ENCODE measurements at regions not wholly inside any gene's neighbourhood (a gene's known extent, or its start where the extent isn't known, plus 50 kb on each side); places are given as distances from the start of the nearest gene placed in this dataset.

DNA sequence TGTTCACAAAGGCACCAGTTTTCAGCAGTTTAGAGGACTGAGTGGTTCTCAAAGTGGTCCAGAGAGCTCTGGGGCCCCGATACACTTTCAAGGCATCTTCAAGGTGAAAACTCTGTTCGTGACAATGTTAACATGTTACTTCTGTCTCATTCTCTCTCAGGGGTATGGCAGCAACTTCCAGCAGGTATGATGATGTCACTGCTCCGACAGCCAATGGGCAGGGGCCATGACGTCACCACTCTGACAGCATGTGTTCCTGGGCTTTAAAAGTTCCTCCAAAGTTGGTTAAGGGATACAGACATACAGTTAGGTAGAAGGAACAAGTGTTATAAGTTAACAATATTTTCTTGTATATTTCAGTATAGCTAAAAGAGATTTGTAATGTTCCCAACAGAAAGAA is 87.9 kb downstream of the KLF15 start:
- Histone ChIP-seq H3K4me2 (no peak overlapping the region), H3K9ac (no peak overlapping the region), H3K4me3 (no peak overlapping the region), H3K9me3 (replicated peaks in 1 of 11) (no peaks in the 10 kb centered on the region), H3K36me3 (no peaks in the 10 kb centered on the region), H4K20me1 (no peaks in the 10 kb centered on the region), H3K27me3 (peaks cover 0 to 18% (median 10%) of the 10 kb centered on the region in 11 experiments; a peak in 10 of 22 replicates), H3K27ac (no peak overlapping the region), H3K4me1 (peaks cover 0 to 6% (median 0%) of the 10 kb centered on the region in 10 experiments; a peak in 1 of 20 replicates)
- TF ChIP-seq Cebpa-rat (IDR thresholded peaks at IDR 0.05), result no peak

DNA sequence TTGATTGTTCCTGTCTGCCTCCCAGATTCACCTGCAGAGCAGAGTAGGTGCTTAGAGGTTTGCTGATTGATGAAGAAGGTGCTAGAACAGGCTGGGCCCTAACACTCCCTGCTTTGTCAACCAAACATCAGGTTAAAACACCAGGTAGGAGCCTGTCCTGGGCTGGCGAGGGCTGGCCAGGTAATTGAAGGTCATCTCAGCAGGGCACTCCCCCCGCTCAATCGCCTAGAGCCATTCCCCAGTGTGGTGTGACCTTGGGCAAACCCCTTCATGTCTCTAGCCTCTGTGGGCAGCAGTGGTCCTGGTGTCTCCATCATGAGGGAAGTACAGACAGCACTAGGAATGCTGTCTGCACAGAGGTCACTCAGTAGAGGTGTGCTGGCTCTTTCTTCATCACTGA is 88.3 kb downstream of the KLF15 start:
- Histone ChIP-seq H3K4me1 (0 out of 20 replicates have a peak, but pooled peaks cover 0 to under 1% (median 0%) of the 10 kb centered on the region in 10 experiments), H3K9me3 (replicated peaks in 1 of 11) (no peaks in the 10 kb centered on the region), H3K27me3 (peaks cover 0 to 18% (median 10%) of the 10 kb centered on the region in 11 experiments; a peak in 10 of 22 replicates), H3K36me3 (no peaks in the 10 kb centered on the region), H3K4me3 (no peak overlapping the region), H3K4me2 (no peak overlapping the region), H4K20me1 (no peaks in the 10 kb centered on the region), H3K27ac (no peak overlapping the region), H3K9ac (no peak overlapping the region)
- TF ChIP-seq Cebpa-rat (IDR thresholded peaks at IDR 0.05), result no peak

DNA sequence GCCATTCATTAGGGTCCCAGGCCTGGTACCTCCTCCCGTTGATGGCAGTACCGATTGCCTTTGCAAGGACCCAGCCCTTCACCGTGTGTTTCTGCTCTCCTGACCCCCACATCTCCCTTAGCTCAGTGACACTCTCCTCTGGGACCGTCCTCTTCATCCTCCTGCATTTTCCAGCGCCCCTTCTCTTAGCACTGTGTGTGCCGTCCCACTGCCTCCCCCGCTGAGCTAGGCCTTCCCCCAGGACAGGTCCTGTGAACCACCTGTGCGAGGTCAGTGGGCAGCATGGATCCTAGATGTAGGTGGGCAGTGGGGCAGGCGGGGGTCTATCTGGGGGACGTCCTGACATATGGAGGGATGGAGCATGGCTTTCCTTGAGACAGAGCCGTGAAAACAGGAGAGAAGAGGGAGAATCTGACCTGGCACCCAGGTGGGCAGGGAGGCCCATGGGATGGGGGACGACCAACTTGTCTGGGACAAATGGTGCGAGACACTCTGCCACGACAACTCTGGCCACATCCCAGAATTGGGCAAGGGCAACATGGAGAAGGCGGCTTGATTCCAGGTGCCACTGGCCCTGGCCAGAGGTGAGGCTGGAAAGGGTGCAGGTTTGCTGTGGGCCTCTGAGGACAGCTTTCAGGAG is 87.7 kb upstream of the ALDH1L1 start:
- no peaks in the 10 kb centered on the region for H3K9me3 ChIP-seq (replicated peaks in 1 of 11)
- H3K27me3 ChIP-seq, result peaks cover 0 to 18% (median 10%) of the 10 kb centered on the region in 11 experiments; a peak in 10 of 22 replicates
- H3K36me3 ChIP-seq, result no peaks in the 10 kb centered on the region
- H3K4me3 ChIP-seq, result no peak overlapping the region
- H3K4me2 ChIP-seq, result no peak overlapping the region
- no peaks in the 10 kb centered on the region for H3K4me1 ChIP-seq
- H4K20me1 ChIP-seq, result no peaks in the 10 kb centered on the region
- no peak overlapping the region for H3K27ac ChIP-seq
- no peak for TF ChIP-seq Cebpa-rat (IDR thresholded peaks at IDR 0.05)
- no peak overlapping the region for H3K9ac ChIP-seq

DNA sequence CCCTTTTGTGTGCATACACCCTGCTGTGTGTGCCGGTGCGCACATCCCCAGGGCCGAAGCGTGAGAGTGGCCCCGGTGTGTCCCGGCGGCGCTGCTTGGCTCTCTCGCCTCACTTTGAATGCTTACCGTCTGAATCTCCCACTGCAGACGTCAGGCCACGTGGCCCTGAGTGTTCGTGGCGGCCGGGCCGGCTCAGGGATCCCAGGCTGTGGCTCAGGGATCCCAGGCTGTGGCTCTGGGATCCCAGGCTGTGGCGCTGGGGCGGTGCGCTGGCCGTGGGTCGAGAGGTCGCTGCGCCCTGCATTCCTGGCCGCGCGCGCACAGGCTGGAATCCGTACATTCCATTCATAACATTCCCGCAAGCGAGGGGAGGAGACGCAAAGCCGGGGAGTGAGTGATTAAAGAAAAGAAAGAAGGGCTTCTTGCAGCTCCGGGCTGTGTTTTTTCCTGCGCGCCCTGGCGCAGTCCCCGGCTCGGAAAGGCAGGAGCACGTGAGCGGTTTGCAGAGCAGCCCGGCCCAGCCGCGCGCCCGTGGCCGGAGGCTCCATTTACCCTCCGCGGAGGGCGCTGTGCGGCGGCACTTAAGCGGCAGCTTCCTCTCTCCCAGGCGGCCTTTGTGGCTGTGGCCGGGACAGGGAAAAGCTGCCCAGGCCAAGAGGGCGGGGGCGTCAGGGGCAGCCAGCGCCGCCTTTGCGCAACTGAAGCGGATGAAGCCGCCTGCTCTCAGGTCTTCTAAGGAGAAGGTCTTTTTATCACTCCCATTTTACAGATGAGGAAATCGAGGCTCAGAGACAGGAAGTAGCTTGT is 87.0 kb upstream of the ALDH1L1 start:
- H3K4me2 ChIP-seq, result no peak overlapping the region
- H3K27ac ChIP-seq, result no peak overlapping the region

DNA sequence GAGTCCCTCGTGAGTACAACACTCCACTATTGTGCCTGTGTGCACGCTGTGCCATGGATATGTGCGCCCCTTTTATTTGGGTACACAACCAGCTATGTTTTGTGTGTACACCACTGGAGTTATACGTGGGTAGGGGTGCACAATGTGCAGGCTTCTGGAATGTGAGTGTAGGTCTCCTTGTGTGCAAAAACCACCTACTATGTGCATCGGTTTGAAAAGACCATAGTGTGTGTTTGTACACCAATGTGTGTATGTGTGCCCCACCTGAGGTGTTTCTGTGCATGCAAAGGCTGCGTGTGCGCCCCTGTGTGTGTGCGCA is 86.4 kb upstream of the ALDH1L1 start:
- H3K4me3 ChIP-seq, result no peak overlapping the region
- TF ChIP-seq Cebpa-rat (IDR thresholded peaks at IDR 0.05), result no peak
- H3K27ac ChIP-seq, result no peak overlapping the region
- 0 out of 22 replicates have a peak, but pooled peaks cover 0 to 6% (median 0%) of the 10 kb centered on the region in 11 experiments for H3K9me3 ChIP-seq (replicated peaks in 1 of 11)
- peaks cover 0 to 18% (median 10%) of the 10 kb centered on the region in 11 experiments; a peak in 10 of 22 replicates for H3K27me3 ChIP-seq
- peaks cover 0 to under 1% (median 0%) of the 10 kb centered on the region in 10 experiments; a peak in 1 of 20 replicates for H3K4me1 ChIP-seq
- H3K36me3 ChIP-seq, result no peaks in the 10 kb centered on the region
- H3K9ac ChIP-seq, result no peak overlapping the region
- H3K4me2 ChIP-seq, result no peak overlapping the region
- H4K20me1 ChIP-seq, result no peaks in the 10 kb centered on the region

More for the DNA sequence above, 87.0 kb upstream of the ALDH1L1 start:
- Histone ChIP-seq H3K9me3 (replicated peaks in 1 of 11) (0 out of 22 replicates have a peak, but pooled peaks cover 0 to under 1% (median 0%) of the 10 kb centered on the region in 11 experiments), H3K9ac (no peak overlapping the region), H3K4me1 (no peaks in the 10 kb centered on the region), H3K36me3 (no peaks in the 10 kb centered on the region), H3K27me3 (peaks cover 0 to 18% (median 10%) of the 10 kb centered on the region in 11 experiments; a peak in 10 of 22 replicates), H4K20me1 (no peaks in the 10 kb centered on the region), H3K4me3 (no peak overlapping the region)
- no peak for TF ChIP-seq Cebpa-rat (IDR thresholded peaks at IDR 0.05)

DNA sequence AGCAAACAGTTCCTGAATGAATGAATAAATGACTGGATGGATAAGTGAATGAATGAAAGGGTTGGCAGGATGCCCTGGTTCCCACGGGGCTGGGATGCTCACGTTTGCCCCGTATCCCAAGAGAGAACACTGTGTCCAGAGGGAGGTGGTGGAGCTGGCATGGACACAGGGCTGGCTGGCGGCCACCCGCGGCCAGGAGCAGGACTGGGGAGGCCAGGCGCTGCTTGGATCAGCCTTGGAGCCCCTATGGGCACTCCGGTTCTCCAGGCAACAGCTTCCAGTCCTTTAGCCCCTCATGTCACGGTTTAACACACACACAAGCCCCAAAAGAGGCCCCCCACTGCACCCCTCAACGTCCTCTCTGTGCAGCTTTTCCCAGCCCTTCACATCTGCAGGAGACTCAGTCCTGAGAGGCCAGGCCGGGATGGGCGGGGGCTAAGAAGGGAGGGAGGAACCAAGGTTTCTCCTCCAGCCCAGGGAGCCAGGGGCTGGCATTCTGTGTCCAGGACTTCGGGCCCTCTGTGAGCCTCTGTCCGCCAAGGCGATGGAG is 86.0 kb upstream of the ALDH1L1 start:
- Histone ChIP-seq H3K27me3 (peaks cover 0 to 18% (median 10%) of the 10 kb centered on the region in 11 experiments; a peak in 10 of 22 replicates), H3K4me1 (peaks cover 0 to 5% (median 4%) of the 10 kb centered on the region in 10 experiments; a peak in 13 of 20 replicates), H3K4me3 (no peak overlapping the region), H4K20me1 (no peaks in the 10 kb centered on the region), H3K27ac (no peak overlapping the region), H3K4me2 (no peak overlapping the region), H3K9ac (no peak overlapping the region), H3K9me3 (replicated peaks in 1 of 11) (0 out of 22 replicates have a peak, but pooled peaks cover 0 to 6% (median 0%) of the 10 kb centered on the region in 11 experiments), H3K36me3 (no peaks in the 10 kb centered on the region)
- TF ChIP-seq Cebpa-rat (IDR thresholded peaks at IDR 0.05), result no peak

DNA sequence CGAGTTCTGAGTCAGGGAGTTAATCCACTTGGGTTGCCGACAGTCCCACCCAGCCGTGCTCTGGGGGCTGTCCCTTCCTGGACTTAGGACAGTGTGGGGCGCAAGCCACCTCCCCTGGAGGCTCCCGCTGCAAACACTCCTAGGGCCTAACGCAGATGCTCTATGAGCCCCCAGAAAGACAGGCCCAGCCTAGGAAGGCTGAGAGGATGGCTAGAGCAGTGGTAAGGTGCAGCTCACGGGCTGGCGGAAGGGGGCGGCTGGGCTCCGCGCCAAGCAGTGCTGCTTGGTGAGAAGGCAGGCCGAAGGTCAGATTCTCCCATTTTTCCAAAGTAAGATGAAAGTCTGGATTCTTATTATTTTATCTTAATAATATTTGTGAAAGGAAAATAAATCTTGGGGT is 84.6 kb upstream of the ALDH1L1 start:
- Histone ChIP-seq H3K4me1 (peaks cover 5 to 11% (median 9%) of the 10 kb centered on the region in 10 experiments; a peak in 16 of 20 replicates), H3K4me3 (no peak overlapping the region), H4K20me1 (no peaks in the 10 kb centered on the region), H3K27me3 (peaks cover 0 to 18% (median 10%) of the 10 kb centered on the region in 11 experiments; a peak in 10 of 22 replicates), H3K27ac (no peak overlapping the region), H3K9me3 (replicated peaks in 1 of 11) (0 out of 22 replicates have a peak, but pooled peaks cover 0 to 6% (median 0%) of the 10 kb centered on the region in 11 experiments), H3K36me3 (no peaks in the 10 kb centered on the region), H3K4me2 (no peak overlapping the region), H3K9ac (no peak overlapping the region)
- TF ChIP-seq Cebpa-rat (IDR thresholded peaks at IDR 0.05), result no peak

DNA sequence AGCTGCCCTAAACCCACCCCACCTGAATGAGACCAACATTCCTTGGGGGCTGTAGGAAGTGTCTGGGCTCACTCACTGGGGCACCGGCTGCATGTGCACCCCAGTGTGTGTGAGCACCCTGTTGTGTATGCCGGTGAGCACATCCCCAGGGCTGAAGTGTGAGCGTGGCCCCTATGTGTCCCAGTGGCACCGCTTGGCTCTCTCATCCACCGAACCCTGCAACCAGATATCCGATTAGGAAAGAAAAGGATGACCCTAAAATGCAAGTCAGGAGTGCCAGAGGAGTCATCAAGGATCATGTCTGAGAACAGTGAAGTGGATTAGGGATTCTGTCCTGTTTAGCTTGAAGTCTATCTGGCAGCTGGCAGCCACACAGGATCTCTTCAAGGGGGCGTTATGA is 84.0 kb upstream of the ALDH1L1 start:
- H3K36me3 ChIP-seq, result no peaks in the 10 kb centered on the region
- peaks cover 0 to 18% (median 10%) of the 10 kb centered on the region in 11 experiments; a peak in 10 of 22 replicates for H3K27me3 ChIP-seq
- H3K4me3 ChIP-seq, result no peak overlapping the region
- H3K9ac ChIP-seq, result no peak overlapping the region
- H3K9me3 ChIP-seq (replicated peaks in 1 of 11), result peaks cover 0 to 6% (median 0%) of the 10 kb centered on the region in 11 experiments; a peak in 1 of 22 replicates
- TF ChIP-seq Cebpa-rat (IDR thresholded peaks at IDR 0.05), result no peak
- H4K20me1 ChIP-seq, result no peaks in the 10 kb centered on the region
- H3K4me2 ChIP-seq, result no peak overlapping the region
- no peak overlapping the region for H3K27ac ChIP-seq
- H3K4me1 ChIP-seq, result peaks cover 6 to 15% (median 13%) of the 10 kb centered on the region in 10 experiments; a peak in 18 of 20 replicates

DNA sequence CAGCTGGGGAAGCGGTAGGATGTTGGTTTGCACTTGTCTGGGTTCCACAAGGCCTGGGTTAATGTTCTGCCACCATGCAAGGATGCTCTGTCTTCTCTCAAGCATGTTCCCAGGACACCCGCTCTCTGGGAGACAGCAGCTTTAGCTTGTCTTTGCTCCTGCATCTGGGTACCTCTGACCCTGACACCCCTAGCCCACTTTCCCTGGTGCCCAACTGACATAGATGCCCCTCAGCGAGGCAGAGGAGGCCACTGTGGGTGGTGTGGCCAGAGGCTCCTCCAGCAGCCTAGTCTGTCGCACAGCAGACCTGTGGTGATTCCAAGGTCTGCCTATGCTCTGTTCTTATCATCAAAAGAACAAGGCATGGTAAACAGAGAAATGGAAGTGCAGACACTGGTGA is 83.6 kb upstream of the ALDH1L1 start:
- Histone ChIP-seq H3K4me1 (peaks cover 6 to 19% (median 16%) of the 10 kb centered on the region in 10 experiments; a peak in 18 of 20 replicates), H3K4me3 (no peak overlapping the region), H4K20me1 (no peaks in the 10 kb centered on the region), H3K9me3 (replicated peaks in 1 of 11) (peaks cover 0 to 6% (median 0%) of the 10 kb centered on the region in 11 experiments; a peak in 1 of 22 replicates), H3K27ac (no peak overlapping the region), H3K9ac (no peak overlapping the region), H3K36me3 (no peaks in the 10 kb centered on the region), H3K27me3 (peaks cover 0 to 18% (median 10%) of the 10 kb centered on the region in 11 experiments; a peak in 10 of 22 replicates), H3K4me2 (no peak overlapping the region)
- TF ChIP-seq Cebpa-rat (IDR thresholded peaks at IDR 0.05), result no peak
